ENCODE measurements at regions not wholly inside any gene's neighbourhood (a gene's known extent, or its start where the extent isn't known, plus 50 kb on each side); places are given as distances from the start of the nearest gene placed in this dataset.

- TF ChIP-seq, protein P1, sequence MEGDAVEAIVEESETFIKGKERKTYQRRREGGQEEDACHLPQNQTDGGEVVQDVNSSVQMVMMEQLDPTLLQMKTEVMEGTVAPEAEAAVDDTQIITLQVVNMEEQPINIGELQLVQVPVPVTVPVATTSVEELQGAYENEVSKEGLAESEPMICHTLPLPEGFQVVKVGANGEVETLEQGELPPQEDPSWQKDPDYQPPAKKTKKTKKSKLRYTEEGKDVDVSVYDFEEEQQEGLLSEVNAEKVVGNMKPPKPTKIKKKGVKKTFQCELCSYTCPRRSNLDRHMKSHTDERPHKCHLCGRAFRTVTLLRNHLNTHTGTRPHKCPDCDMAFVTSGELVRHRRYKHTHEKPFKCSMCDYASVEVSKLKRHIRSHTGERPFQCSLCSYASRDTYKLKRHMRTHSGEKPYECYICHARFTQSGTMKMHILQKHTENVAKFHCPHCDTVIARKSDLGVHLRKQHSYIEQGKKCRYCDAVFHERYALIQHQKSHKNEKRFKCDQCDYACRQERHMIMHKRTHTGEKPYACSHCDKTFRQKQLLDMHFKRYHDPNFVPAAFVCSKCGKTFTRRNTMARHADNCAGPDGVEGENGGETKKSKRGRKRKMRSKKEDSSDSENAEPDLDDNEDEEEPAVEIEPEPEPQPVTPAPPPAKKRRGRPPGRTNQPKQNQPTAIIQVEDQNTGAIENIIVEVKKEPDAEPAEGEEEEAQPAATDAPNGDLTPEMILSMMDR (IDR thresholded peaks at IDR 0.05; ENCODE audit: low read depth, low read length, poor library complexity, severe bottlenecking) = no peak
- TF ChIP-seq EZH2phosphoT487 (IDR thresholded peaks at IDR 0.05; ENCODE audit: borderline replicate concordance, low read length) = no peak
Observed at GRCh38 chr9:13646500-13647021, 367.1 kb upstream of the MPDZ start.

Data from DOHH2 (cell line).